ENCODE measurements at regions not wholly inside any gene's neighbourhood (a gene's known extent, or its start where the extent isn't known, plus 50 kb on each side); places are given as distances from the start of the nearest gene placed in this dataset.
"Not testable (repeated sequence)": the region's sequence is repeated elsewhere in the genome, so short reads cannot be mapped to it uniquely, and the experiment has no call there.

GRCh38 chr5:108508979-108509378, 127.1 kb upstream of the FBXL17 start:
- H3K9ac ChIP-seq (ENCODE audit: low read length in 2 of 2) = no peak overlapping the region
- no peak overlapping the region for H3K27ac ChIP-seq (ENCODE audit: low read length)
- no peak overlapping the region for H3K4me3 ChIP-seq (ENCODE audit: low read length in 2 of 2)
- H3K27me3 ChIP-seq (ENCODE audit: control insufficient read depth in 1 of 2, insufficient read depth in 2 of 2, low read length in 2 of 2) = no peaks in the 10 kb centered on the region
- H3K4me1 ChIP-seq (ENCODE audit: control insufficient read depth, insufficient read depth, low read length) = no peaks in the 10 kb centered on the region
- H3K36me3 ChIP-seq (ENCODE audit: control insufficient read depth in 2 of 2, insufficient read depth in 2 of 2, low read length in 2 of 2) = no peaks in the 10 kb centered on the region
- H3K9me3 ChIP-seq (ENCODE audit: control insufficient read depth in 2 of 2, low read length in 2 of 2) = no peaks in the 10 kb centered on the region

DNA sequence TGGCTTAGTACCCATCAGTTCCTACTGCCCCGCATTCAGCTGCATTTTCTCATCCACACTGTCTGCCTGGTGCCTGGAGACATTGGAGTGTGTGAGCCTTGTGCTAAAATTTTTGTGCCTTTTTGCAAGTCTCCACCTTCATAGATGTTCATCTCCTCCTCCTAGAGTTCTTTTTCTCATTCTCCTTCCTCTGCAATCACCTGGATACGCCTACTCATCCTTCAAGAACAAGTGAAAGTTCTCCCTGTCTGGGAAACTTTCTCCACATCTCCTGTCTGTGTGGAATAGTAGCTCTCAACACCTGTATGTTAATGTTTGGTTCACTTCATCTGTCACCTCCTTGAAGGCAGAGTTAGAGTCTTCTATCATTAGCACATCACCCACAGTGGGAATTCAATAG, 125.7 kb upstream of the FBXL17 start:
- H3K9me3 ChIP-seq (ENCODE audit: control insufficient read depth in 2 of 2, low read length in 2 of 2) = no peaks in the 10 kb centered on the region
- no peaks in the 10 kb centered on the region for H3K4me1 ChIP-seq (ENCODE audit: control insufficient read depth, insufficient read depth, low read length)
- no peak overlapping the region for H3K4me3 ChIP-seq (ENCODE audit: low read length in 2 of 2)
- no peak overlapping the region for H3K27ac ChIP-seq (ENCODE audit: low read length)
- no peaks in the 10 kb centered on the region for H3K36me3 ChIP-seq (ENCODE audit: control insufficient read depth in 2 of 2, insufficient read depth in 2 of 2, low read length in 2 of 2)
- H3K27me3 ChIP-seq (ENCODE audit: control insufficient read depth in 1 of 2, insufficient read depth in 2 of 2, low read length in 2 of 2) = no peaks in the 10 kb centered on the region
- no peak overlapping the region for H3K9ac ChIP-seq (ENCODE audit: low read length in 2 of 2)

GRCh38 chr5:108505608-108506007, 123.7 kb upstream of the FBXL17 start:
- Histone ChIP-seq H3K27ac (ENCODE audit: low read length) (no peak overlapping the region), H3K9me3 (ENCODE audit: control insufficient read depth in 2 of 2, low read length in 2 of 2) (no peaks in the 10 kb centered on the region), H3K9ac (ENCODE audit: low read length in 2 of 2) (no peak overlapping the region)

DNA sequence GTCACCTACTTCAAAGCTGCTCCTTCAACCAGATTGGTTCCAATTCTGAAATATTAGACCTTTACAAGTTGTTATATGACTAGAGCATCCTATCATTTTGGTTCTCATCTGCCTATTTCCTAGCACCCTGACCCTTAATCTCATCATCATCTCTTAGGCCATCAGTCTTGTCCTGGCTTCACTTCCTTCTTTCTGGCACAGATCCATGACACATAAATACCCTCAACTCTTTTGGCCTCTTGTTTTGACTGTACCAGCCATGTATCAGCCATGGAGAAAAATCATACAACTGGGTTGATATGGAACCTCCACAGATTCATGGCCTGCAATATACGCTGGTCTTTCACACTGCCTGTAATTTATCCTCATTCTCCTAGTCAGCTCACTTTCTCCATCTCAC, 123.1 kb upstream of the FBXL17 start:
- H3K27me3 ChIP-seq (ENCODE audit: control insufficient read depth in 1 of 2, insufficient read depth in 2 of 2, low read length in 2 of 2) = no peaks in the 10 kb centered on the region
- no peaks in the 10 kb centered on the region for H3K9me3 ChIP-seq (ENCODE audit: control insufficient read depth in 2 of 2, low read length in 2 of 2)
- no peaks in the 10 kb centered on the region for H3K4me1 ChIP-seq (ENCODE audit: control insufficient read depth, insufficient read depth, low read length)
- no peaks in the 10 kb centered on the region for H3K36me3 ChIP-seq (ENCODE audit: control insufficient read depth in 2 of 2, insufficient read depth in 2 of 2, low read length in 2 of 2)
- H3K27ac ChIP-seq (ENCODE audit: low read length) = no peak overlapping the region
- H3K4me3 ChIP-seq (ENCODE audit: low read length in 2 of 2) = no peak overlapping the region
- no peak overlapping the region for H3K9ac ChIP-seq (ENCODE audit: low read length in 2 of 2)

More at GRCh38 chr5:108505608-108506007, 123.7 kb upstream of the FBXL17 start:
- H3K27me3 ChIP-seq (ENCODE audit: control insufficient read depth in 1 of 2, insufficient read depth in 2 of 2, low read length in 2 of 2) = no peaks in the 10 kb centered on the region
- no peaks in the 10 kb centered on the region for H3K4me1 ChIP-seq (ENCODE audit: control insufficient read depth, insufficient read depth, low read length)
- H3K36me3 ChIP-seq (ENCODE audit: control insufficient read depth in 2 of 2, insufficient read depth in 2 of 2, low read length in 2 of 2) = no peaks in the 10 kb centered on the region
- no peak overlapping the region for H3K4me3 ChIP-seq (ENCODE audit: low read length in 2 of 2)

GRCh38 chr5:108503986-108504385, 122.1 kb upstream of the FBXL17 start:
- H3K9me3 ChIP-seq (ENCODE audit: control insufficient read depth in 2 of 2, low read length in 2 of 2) = no peaks in the 10 kb centered on the region
- H3K4me1 ChIP-seq (ENCODE audit: control insufficient read depth, insufficient read depth, low read length) = no peaks in the 10 kb centered on the region
- no peaks in the 10 kb centered on the region for H3K36me3 ChIP-seq (ENCODE audit: control insufficient read depth in 2 of 2, insufficient read depth in 2 of 2, low read length in 2 of 2)
- no peak overlapping the region for H3K4me3 ChIP-seq (ENCODE audit: low read length in 2 of 2)
- H3K9ac ChIP-seq (ENCODE audit: low read length in 2 of 2) = no peak overlapping the region
- no peak overlapping the region for H3K27ac ChIP-seq (ENCODE audit: low read length)
- H3K27me3 ChIP-seq (ENCODE audit: control insufficient read depth in 1 of 2, insufficient read depth in 2 of 2, low read length in 2 of 2) = no peaks in the 10 kb centered on the region

DNA sequence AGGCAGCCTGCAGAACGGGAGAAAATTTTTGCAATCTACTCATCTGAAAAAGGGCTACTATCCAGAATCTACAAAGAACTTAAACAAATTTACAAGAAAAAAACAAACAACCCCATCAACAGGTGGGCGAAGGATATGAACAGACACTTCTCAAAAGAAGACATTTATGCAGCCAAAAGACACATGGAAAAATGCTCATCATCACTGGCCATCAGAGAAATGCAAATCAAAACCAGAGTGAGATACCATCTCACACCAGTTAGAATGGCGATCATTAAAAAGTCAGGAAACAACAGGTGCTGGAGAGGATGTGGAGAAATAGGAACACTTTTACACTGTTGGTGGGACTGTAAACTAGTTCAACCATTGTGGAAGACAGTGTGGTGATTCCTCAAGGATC, 113.7 kb upstream of the FBXL17 start:
- not testable (repeated sequence) for H3K4me1 ChIP-seq (ENCODE audit: control insufficient read depth, insufficient read depth, low read length); H3K27me3 ChIP-seq (ENCODE audit: control insufficient read depth in 1 of 2, insufficient read depth in 2 of 2, low read length in 2 of 2); H3K27ac ChIP-seq (ENCODE audit: low read length); H3K36me3 ChIP-seq (ENCODE audit: control insufficient read depth in 2 of 2, insufficient read depth in 2 of 2, low read length in 2 of 2); H3K4me3 ChIP-seq (ENCODE audit: low read length in 2 of 2); H3K9me3 ChIP-seq (ENCODE audit: control insufficient read depth in 2 of 2, low read length in 2 of 2); H3K9ac ChIP-seq (ENCODE audit: low read length in 2 of 2)

DNA sequence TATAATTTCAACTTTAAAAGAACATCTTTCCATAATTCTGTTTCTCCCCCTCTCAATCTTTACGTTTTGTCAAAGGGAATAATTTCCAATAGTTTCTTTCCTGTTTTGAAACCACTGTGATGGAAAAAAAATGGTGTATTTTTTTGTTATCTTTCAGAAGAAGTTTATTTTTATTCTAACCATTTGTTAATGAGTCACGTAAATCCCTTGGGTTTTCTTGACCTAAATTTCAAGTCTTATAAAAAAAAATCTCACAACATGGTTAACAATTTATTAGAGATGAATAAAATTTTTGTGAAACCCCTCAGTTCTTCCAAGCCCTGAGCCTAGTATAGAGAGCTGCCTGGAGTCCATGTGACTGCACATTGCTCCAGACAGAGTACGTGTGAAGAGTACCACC, 106.1 kb upstream of the FBXL17 start:
- Histone ChIP-seq H3K36me3 (ENCODE audit: control insufficient read depth in 2 of 2, insufficient read depth in 2 of 2, low read length in 2 of 2) (no peaks in the 10 kb centered on the region), H3K9me3 (ENCODE audit: control insufficient read depth in 2 of 2, low read length in 2 of 2) (no peaks in the 10 kb centered on the region), H3K27me3 (ENCODE audit: control insufficient read depth in 1 of 2, insufficient read depth in 2 of 2, low read length in 2 of 2) (no peaks in the 10 kb centered on the region), H3K4me1 (ENCODE audit: control insufficient read depth, insufficient read depth, low read length) (no peaks in the 10 kb centered on the region), H3K27ac (ENCODE audit: low read length) (no peak overlapping the region), H3K9ac (ENCODE audit: low read length in 2 of 2) (no peak overlapping the region), H3K4me3 (ENCODE audit: low read length in 2 of 2) (no peak overlapping the region)

GRCh38 chr5:108484035-108484434, 102.1 kb upstream of the FBXL17 start:
- no peak overlapping the region for H3K27ac ChIP-seq (ENCODE audit: low read length)
- no peaks in the 10 kb centered on the region for H3K4me1 ChIP-seq (ENCODE audit: control insufficient read depth, insufficient read depth, low read length)
- no peak overlapping the region for H3K4me3 ChIP-seq (ENCODE audit: low read length in 2 of 2)
- H3K36me3 ChIP-seq (ENCODE audit: control insufficient read depth in 2 of 2, insufficient read depth in 2 of 2, low read length in 2 of 2) = no peaks in the 10 kb centered on the region
- no peaks in the 10 kb centered on the region for H3K27me3 ChIP-seq (ENCODE audit: control insufficient read depth in 1 of 2, insufficient read depth in 2 of 2, low read length in 2 of 2)
- no peaks in the 10 kb centered on the region for H3K9me3 ChIP-seq (ENCODE audit: control insufficient read depth in 2 of 2, low read length in 2 of 2)
- no peak overlapping the region for H3K9ac ChIP-seq (ENCODE audit: low read length in 2 of 2)

GRCh38 chr5:108481355-108481931, 99.5 kb upstream of the FBXL17 start:
- Histone ChIP-seq H3K36me3 (ENCODE audit: control insufficient read depth in 2 of 2, insufficient read depth in 2 of 2, low read length in 2 of 2) (no peaks in the 10 kb centered on the region), H3K27me3 (ENCODE audit: control insufficient read depth in 1 of 2, insufficient read depth in 2 of 2, low read length in 2 of 2) (no peaks in the 10 kb centered on the region), H3K4me3 (ENCODE audit: low read length in 2 of 2) (no peak overlapping the region), H3K9me3 (ENCODE audit: control insufficient read depth in 2 of 2, low read length in 2 of 2) (no peaks in the 10 kb centered on the region), H3K4me1 (ENCODE audit: control insufficient read depth, insufficient read depth, low read length) (no peaks in the 10 kb centered on the region), H3K9ac (ENCODE audit: low read length in 2 of 2) (no peak overlapping the region), H3K27ac (ENCODE audit: low read length) (no peak overlapping the region)

DNA sequence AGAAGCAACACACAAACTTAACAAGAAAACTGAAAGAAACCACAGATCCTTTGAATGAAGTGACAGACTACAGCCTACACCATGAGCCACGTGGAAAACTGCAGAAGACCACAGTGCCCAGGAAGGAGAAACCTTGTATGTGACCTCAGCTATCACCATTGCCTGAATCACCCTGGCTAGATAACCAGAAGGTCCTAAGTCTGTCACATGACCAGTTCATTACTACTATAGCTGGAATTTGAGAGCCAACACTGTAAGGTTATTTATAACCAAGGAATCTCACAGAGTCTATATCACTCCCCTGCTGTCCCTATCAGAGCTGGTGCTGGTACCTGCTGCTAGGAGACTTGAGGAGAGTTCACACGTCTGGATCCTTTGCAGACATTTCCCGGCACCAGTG, 90.3 kb upstream of the FBXL17 start:
- no peaks in the 10 kb centered on the region for H3K9me3 ChIP-seq (ENCODE audit: control insufficient read depth in 2 of 2, low read length in 2 of 2)
- no peak overlapping the region for H3K4me3 ChIP-seq (ENCODE audit: low read length in 2 of 2)
- H3K27me3 ChIP-seq (ENCODE audit: control insufficient read depth in 1 of 2, insufficient read depth in 2 of 2, low read length in 2 of 2) = no peaks in the 10 kb centered on the region
- H3K9ac ChIP-seq (ENCODE audit: low read length in 2 of 2) = no peak overlapping the region
- no peak overlapping the region for H3K27ac ChIP-seq (ENCODE audit: low read length)
- no peaks in the 10 kb centered on the region for H3K4me1 ChIP-seq (ENCODE audit: control insufficient read depth, insufficient read depth, low read length)
- H3K36me3 ChIP-seq (ENCODE audit: control insufficient read depth in 2 of 2, insufficient read depth in 2 of 2, low read length in 2 of 2) = no peaks in the 10 kb centered on the region

DNA sequence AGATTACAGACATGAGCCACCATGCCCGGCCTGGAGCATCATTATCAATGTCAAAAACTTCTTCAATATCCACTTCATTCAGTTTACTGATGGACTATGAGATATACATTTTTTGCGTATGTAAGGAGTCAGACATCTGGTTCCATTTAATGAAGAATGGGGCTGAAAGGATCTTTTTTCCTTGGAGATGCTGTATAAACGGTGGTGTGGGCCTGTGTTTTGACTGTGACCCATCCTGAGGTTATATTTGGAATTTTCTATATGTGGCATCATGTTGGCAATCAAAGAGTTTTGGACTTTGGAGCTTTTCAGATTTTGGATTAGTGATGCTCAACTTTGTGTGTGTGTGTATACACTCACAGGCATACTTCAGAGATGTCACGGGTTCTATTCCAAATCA, 85.7 kb upstream of the FBXL17 start:
- Histone ChIP-seq H3K4me1 (ENCODE audit: control insufficient read depth, insufficient read depth, low read length) (no peaks in the 10 kb centered on the region), H3K4me3 (ENCODE audit: low read length in 2 of 2) (no peak overlapping the region), H3K27me3 (ENCODE audit: control insufficient read depth in 1 of 2, insufficient read depth in 2 of 2, low read length in 2 of 2) (no peaks in the 10 kb centered on the region)

More for the DNA sequence above, 85.7 kb upstream of the FBXL17 start:
- Histone ChIP-seq H3K27ac (ENCODE audit: low read length) (no peak overlapping the region), H3K36me3 (ENCODE audit: control insufficient read depth in 2 of 2, insufficient read depth in 2 of 2, low read length in 2 of 2) (no peaks in the 10 kb centered on the region), H3K9me3 (ENCODE audit: control insufficient read depth in 2 of 2, low read length in 2 of 2) (peaks cover 0 to 3% of the 10 kb centered on the region in 2 donors), H3K9ac (ENCODE audit: low read length in 2 of 2) (no peak overlapping the region)

Data from stomach smooth muscle (tissue), 2 donors.